Lower lobe of right lung (tissue), 2 donors: ENCODE measurements at regions not wholly inside any gene's neighbourhood (a gene's known extent, or its start where the extent isn't known, plus 50 kb on each side); places are given as distances from the start of the nearest gene placed in this dataset.

ENCODE experiments used
- ATAC-seq, 2 donors: fragments of 200-7000 bp; cut with Tn5 transposase; one replicate each; pipeline ENCODE4 v1.9.1; 2020 to 2022; ENCODE audit warnings: mild to moderate bottlenecking in 2 of 2, moderate library complexity in 2 of 2
- DNase-seq: peaks from one replicate; pipeline ENCODE4 v3.0.0-alpha.2; 2020
- H3K27ac ChIP-seq: fragments of 200-600 bp; one replicate; pipeline ENCODE4 v1.8.0; 2022
- H3K27me3 ChIP-seq: fragments of 200-600 bp; one replicate; pipeline ENCODE4 v1.8.0; 2022; ENCODE audit warnings: low read depth
- H3K36me3 ChIP-seq: fragments of 200-600 bp; one replicate; pipeline ENCODE4 v1.8.0; 2022; ENCODE audit warnings: mild to moderate bottlenecking
- H3K4me1 ChIP-seq: fragments of 200-600 bp; one replicate; pipeline ENCODE4 v1.8.0; 2022
- H3K4me3 ChIP-seq: fragments of 200-600 bp; one replicate; pipeline ENCODE4 v1.8.0; 2022; ENCODE audit warnings: mild to moderate bottlenecking
- H3K9me3 ChIP-seq: fragments of 200-600 bp; one replicate; pipeline ENCODE4 v1.8.0; 2022
- CTCF ChIP-seq: fragments of 200-600 bp; IDR thresholded peaks from one replicate; pipeline ENCODE4 v1.8.0; 2022; ENCODE audit warnings: antibody characterized with exemption, mild to moderate bottlenecking
- intact Hi-C: fragments of 100-400 bp; cut with DNase I; formaldehyde crosslinking; loops from one replicate; pipeline ENCODE4 v1.11.0; 2022
- donor health status: DM: no; HTN: yes; CAD: no; lungs with severe emphysema.

GRCh38 chr3:167066977-167067786 lies 312.9 kb downstream of the ZBBX start:
- DNase-seq: peak; percentile 44
- Histone ChIP-seq H3K36me3 (no peaks in the 10 kb centered on the region), H3K4me3 (no peak overlapping the region), H3K27me3 (no peaks in the 10 kb centered on the region), H3K27ac (no peak overlapping the region), H3K4me1 (no peaks in the 10 kb centered on the region), H3K9me3 (no peaks in the 10 kb centered on the region)
- TF ChIP-seq CTCF: no peak
- ATAC-seq: peak; percentile 46 to 49
- intact Hi-C loops: no loop called here

GRCh38 chr3:167057581-167057980 lies 322.5 kb downstream of the ZBBX start:
- TF ChIP-seq CTCF: no peak
- intact Hi-C loops: no loop called here
- no peaks in the 10 kb centered on the region for H3K27me3 ChIP-seq
- peaks cover 6% of the 10 kb centered on the region for H3K9me3 ChIP-seq
- no peak overlapping the region for H3K4me3 ChIP-seq
- H3K27ac ChIP-seq: no peak overlapping the region
- ATAC-seq (no peak), DNase-seq (no peak)
- H3K36me3 ChIP-seq: no peaks in the 10 kb centered on the region
- H3K4me1 ChIP-seq: no peaks in the 10 kb centered on the region

GRCh38 chr3:167054926-167055325 lies 325.2 kb downstream of the ZBBX start:
- ATAC-seq (no peak), DNase-seq (no peak)
- intact Hi-C loops: no loop called here
- TF ChIP-seq CTCF: no peak
- Histone ChIP-seq H3K36me3 (no peaks in the 10 kb centered on the region), H3K27ac (no peak overlapping the region), H3K27me3 (no peaks in the 10 kb centered on the region), H3K4me3 (no peak overlapping the region), H3K9me3 (peaks cover 6% of the 10 kb centered on the region), H3K4me1 (no peaks in the 10 kb centered on the region)

- intact Hi-C loops: no loop called here
- no peak overlapping the region for H3K27ac ChIP-seq
- ATAC-seq (no peak), DNase-seq (no peak)
- H3K9me3 ChIP-seq: no peaks in the 10 kb centered on the region
- no peaks in the 10 kb centered on the region for H3K36me3 ChIP-seq
- no peak overlapping the region for H3K4me3 ChIP-seq
- H3K27me3 ChIP-seq: no peaks in the 10 kb centered on the region
- no peaks in the 10 kb centered on the region for H3K4me1 ChIP-seq
- TF ChIP-seq CTCF: no peak
Observed at GRCh38 chr3:167051421-167051820, 328.7 kb downstream of the ZBBX start.

GRCh38 chr3:167033866-167034265 lies 346.2 kb downstream of the ZBBX start:
- no peaks in the 10 kb centered on the region for H3K27me3 ChIP-seq
- intact Hi-C loops: no loop called here
- no peaks in the 10 kb centered on the region for H3K4me1 ChIP-seq
- H3K27ac ChIP-seq: no peak overlapping the region
- no peak for ATAC-seq
- TF ChIP-seq CTCF: no peak
- no peaks in the 10 kb centered on the region for H3K36me3 ChIP-seq
- H3K9me3 ChIP-seq: no peaks in the 10 kb centered on the region
- H3K4me3 ChIP-seq: no peak overlapping the region
- DNase-seq: no peak
